A673 (cell line): ENCODE measurements at regions not wholly inside any gene's neighbourhood (a gene's known extent, or its start where the extent isn't known, plus 50 kb on each side); places are given as distances from the start of the nearest gene placed in this dataset.

Source experiments
- CTCF ChIP-seq: fragments of 300-800, 200-600 bp; sonication (generic); conservative IDR thresholded peaks from 2 replicates; pipeline ENCODE4 v1.5.1; 2017; ENCODE audit warnings: low read depth, mild to moderate bottlenecking, antibody characterized with exemption, low read length, moderate library complexity, mixed read lengths
- EZH2 ChIP-seq: fragments of 200-600 bp; sonication (generic); IDR thresholded peaks from 2 replicates; pipeline ENCODE4 v1.6.1; 2017; ENCODE audit warnings: borderline replicate concordance, low read depth, mild to moderate bottlenecking, mixed read lengths, antibody characterized with exemption, low read length; ENCODE audit not compliant: poor library complexity, severe bottlenecking

GRCh38 chr22:47884775-47885174 is 1122.3 kb downstream of the TBC1D22A start:
- TF ChIP-seq CTCF (no peak), EZH2 (no peak)
